Panc1 (cell line): ENCODE measurements at regions not wholly inside any gene's neighbourhood (a gene's known extent, or its start where the extent isn't known, plus 50 kb on each side); places are given as distances from the start of the nearest gene placed in this dataset.

ENCODE experiments used
- ATAC-seq: fragments of 200-7000 bp; cut with Tn5 transposase; 2 replicates; pipeline ENCODE4 v1.9.1; 2020; ENCODE audit warnings: mild to moderate bottlenecking, moderate library complexity
- BruUV-seq: library from RNA; stranded (reverse); fragments of 400-500 nt; replicated peaks from 2 replicates; lab custom pipeline; 2021; lab: Mats Ljungman, UMichigan
- CTCF ChIA-PET: fragments of 300-600 bp; sonication (Branson Sonifier 250); formaldehyde crosslinking; loops from one replicate; lab custom pipeline; 2022; ENCODE audit warnings: antibody characterized with exemption; lab: Charles Lee
- POLR2A ChIA-PET: fragments of 300-600 bp; sonication (Branson Sonifier 250); formaldehyde crosslinking; loops from one replicate; lab custom pipeline; 2022; ENCODE audit warnings: antibody characterized with exemption; lab: Charles Lee
- DNase-seq: peaks from one replicate; pipeline ENCODE4 v3.0.0-alpha.2; 2010; ENCODE audit warnings: low read depth, low spot score
- H3K27ac ChIP-seq: 2 replicates; pipeline ENCODE4 v1.5.1; 2011; ENCODE audit warnings: mild to moderate bottlenecking, low read length, inconsistent platforms
- H3K27me3 ChIP-seq: fragments of 200-500 bp; sonication (Bioruptor generic); 2 replicates; pipeline ENCODE4 v1.6.0; 2014; ENCODE audit warnings: low read length, inconsistent platforms; ENCODE audit not compliant: control insufficient read depth, insufficient read depth
- H3K36me3 ChIP-seq: fragments of 200-500 bp; sonication (Bioruptor generic); 2 replicates; pipeline ENCODE4 v1.5.1; 2014; ENCODE audit warnings: inconsistent platforms, mild to moderate bottlenecking, low read length, moderate library complexity; ENCODE audit not compliant: control insufficient read depth, insufficient read depth
- H3K4me1 ChIP-seq: 2 replicates; pipeline ENCODE4 v1.5.1; 2011; ENCODE audit warnings: inconsistent platforms, mild to moderate bottlenecking, low read length, moderate library complexity; ENCODE audit not compliant: control insufficient read depth, insufficient read depth
- H3K4me3 ChIP-seq, 2 experiments: 2 replicates each; pipeline ENCODE4 v1.5.1; 2011 to 2012; ENCODE audit warnings: low read depth in 2 of 2, low read length in 2 of 2, mild to moderate bottlenecking in 2 of 2, inconsistent platforms in 1 of 2, moderate library complexity in 1 of 2
- H3K9me3 ChIP-seq: fragments of 200-500 bp; sonication (Bioruptor generic); 2 replicates; pipeline ENCODE4 v1.5.1; 2014; ENCODE audit warnings: low read depth, mild to moderate bottlenecking, inconsistent platforms, low read length, moderate library complexity; ENCODE audit not compliant: control insufficient read depth, insufficient read depth
- POLR2AphosphoS5 ChIP-seq: IDR thresholded peaks from 2 replicates; pipeline ENCODE4 v1.6.1; 2012; ENCODE audit warnings: mild to moderate bottlenecking, low read depth, low read length, moderate library complexity
- SIN3A ChIP-seq: IDR thresholded peaks from 2 replicates; pipeline ENCODE4 v1.6.1; 2012; ENCODE audit warnings: low read depth, mild to moderate bottlenecking, low read length, moderate library complexity, borderline replicate concordance; ENCODE audit not compliant: insufficient read depth
- TCF7L2 ChIP-seq: IDR thresholded peaks from 2 replicates; pipeline ENCODE4 v1.6.1; 2011; ENCODE audit warnings: mild to moderate bottlenecking, low read depth, low read length, inconsistent platforms
- in situ Hi-C: cut with HindIII; loops from 2 replicates; pipeline ENCODE4 v1.10.0; 2016; ENCODE audit warnings: low sequenced_read_pairs, low pct_unique_long_range_greater_than_20kb
- intact Hi-C: fragments of 100-400 bp; cut with micrococcal nuclease; formaldehyde crosslinking; loops from one replicate; pipeline ENCODE4 v1.10.0; 2022; ENCODE audit not compliant: unreplicated experiment
- TF ChIP-seq, protein P1 (sequence below): fragments of 450-650 bp; IDR thresholded peaks from 2 replicates; pipeline ENCODE4 v1.5.1; 2017; ENCODE audit warnings: mild to moderate bottlenecking
- TF ChIP-seq, protein P2 (sequence below), 2 experiments: IDR thresholded peaks; 2 replicates each; pipeline ENCODE4 v1.6.1; 2011 to 2012; ENCODE audit warnings: low read depth in 2 of 2, control low read depth in 1 of 2, low read length in 1 of 2, mild to moderate bottlenecking in 1 of 2, moderate library complexity in 1 of 2; ENCODE audit not compliant: insufficient read depth in 1 of 2

DNA sequence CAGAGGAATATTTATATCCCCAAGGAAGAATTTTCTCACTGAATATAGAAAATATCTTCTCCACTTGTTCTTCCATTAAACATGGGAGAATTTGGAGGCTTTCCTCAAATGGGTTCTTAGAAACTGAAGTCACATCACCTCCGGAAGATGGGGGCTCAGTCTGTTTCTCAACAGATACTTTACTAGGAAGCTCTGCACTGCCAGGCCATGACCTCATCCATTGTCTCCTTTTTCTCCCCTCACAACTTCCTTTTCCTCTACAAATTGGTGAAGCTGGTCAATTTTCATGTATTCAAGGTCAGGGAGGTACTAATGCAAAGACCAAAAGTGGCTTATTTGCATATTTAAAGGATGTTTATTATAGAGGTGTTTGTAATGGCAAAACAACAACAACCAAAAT is 173.1 kb downstream of the RNF152 start:
- no peaks in the 10 kb centered on the region for H3K9me3 ChIP-seq
- CTCF ChIA-PET: no interaction called here
- TF ChIP-seq POLR2AphosphoS5: no peak
- TF ChIP-seq TCF7L2: no peak
- TF ChIP-seq, protein P1, sequence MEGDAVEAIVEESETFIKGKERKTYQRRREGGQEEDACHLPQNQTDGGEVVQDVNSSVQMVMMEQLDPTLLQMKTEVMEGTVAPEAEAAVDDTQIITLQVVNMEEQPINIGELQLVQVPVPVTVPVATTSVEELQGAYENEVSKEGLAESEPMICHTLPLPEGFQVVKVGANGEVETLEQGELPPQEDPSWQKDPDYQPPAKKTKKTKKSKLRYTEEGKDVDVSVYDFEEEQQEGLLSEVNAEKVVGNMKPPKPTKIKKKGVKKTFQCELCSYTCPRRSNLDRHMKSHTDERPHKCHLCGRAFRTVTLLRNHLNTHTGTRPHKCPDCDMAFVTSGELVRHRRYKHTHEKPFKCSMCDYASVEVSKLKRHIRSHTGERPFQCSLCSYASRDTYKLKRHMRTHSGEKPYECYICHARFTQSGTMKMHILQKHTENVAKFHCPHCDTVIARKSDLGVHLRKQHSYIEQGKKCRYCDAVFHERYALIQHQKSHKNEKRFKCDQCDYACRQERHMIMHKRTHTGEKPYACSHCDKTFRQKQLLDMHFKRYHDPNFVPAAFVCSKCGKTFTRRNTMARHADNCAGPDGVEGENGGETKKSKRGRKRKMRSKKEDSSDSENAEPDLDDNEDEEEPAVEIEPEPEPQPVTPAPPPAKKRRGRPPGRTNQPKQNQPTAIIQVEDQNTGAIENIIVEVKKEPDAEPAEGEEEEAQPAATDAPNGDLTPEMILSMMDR: no peak
- TF ChIP-seq SIN3A: no peak
- TF ChIP-seq, protein P2, sequence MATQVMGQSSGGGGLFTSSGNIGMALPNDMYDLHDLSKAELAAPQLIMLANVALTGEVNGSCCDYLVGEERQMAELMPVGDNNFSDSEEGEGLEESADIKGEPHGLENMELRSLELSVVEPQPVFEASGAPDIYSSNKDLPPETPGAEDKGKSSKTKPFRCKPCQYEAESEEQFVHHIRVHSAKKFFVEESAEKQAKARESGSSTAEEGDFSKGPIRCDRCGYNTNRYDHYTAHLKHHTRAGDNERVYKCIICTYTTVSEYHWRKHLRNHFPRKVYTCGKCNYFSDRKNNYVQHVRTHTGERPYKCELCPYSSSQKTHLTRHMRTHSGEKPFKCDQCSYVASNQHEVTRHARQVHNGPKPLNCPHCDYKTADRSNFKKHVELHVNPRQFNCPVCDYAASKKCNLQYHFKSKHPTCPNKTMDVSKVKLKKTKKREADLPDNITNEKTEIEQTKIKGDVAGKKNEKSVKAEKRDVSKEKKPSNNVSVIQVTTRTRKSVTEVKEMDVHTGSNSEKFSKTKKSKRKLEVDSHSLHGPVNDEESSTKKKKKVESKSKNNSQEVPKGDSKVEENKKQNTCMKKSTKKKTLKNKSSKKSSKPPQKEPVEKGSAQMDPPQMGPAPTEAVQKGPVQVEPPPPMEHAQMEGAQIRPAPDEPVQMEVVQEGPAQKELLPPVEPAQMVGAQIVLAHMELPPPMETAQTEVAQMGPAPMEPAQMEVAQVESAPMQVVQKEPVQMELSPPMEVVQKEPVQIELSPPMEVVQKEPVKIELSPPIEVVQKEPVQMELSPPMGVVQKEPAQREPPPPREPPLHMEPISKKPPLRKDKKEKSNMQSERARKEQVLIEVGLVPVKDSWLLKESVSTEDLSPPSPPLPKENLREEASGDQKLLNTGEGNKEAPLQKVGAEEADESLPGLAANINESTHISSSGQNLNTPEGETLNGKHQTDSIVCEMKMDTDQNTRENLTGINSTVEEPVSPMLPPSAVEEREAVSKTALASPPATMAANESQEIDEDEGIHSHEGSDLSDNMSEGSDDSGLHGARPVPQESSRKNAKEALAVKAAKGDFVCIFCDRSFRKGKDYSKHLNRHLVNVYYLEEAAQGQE (IDR thresholded peaks at IDR 0.05; ENCODE audit: insufficient read depth in 1 of 2, low read depth in 2 of 2, low read length in 1 of 2): no peak

DNA sequence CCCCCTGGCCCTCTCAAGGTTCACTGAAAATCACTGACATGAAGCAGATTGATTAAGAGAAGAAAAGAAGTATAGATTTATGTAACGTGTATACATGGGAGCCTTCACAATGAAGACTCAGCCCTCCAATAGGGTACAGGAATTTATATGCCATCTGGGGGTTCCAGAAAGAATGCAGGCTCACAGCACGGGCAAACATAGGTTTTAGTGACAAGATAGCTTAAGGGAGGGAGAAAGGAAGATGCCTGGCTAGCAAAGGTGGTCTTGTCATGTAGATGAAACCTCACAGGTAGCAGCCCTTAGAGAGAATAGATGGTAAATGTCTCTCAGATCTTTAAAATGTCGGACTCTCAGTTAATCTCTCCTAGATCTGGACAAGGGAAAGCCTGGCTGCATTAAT is 173.9 kb downstream of the RNF152 start:
- in situ Hi-C loops: no loop called here
- Histone ChIP-seq H3K27me3 (no peaks in the 10 kb centered on the region), H3K27ac (no peak overlapping the region), H3K9me3 (no peaks in the 10 kb centered on the region), H3K4me1 (no peaks in the 10 kb centered on the region), H3K36me3 (no peaks in the 10 kb centered on the region), H3K4me3 (no peak overlapping the region)
- TF ChIP-seq SIN3A (no peak), POLR2AphosphoS5 (no peak), TCF7L2 (no peak)
- TF ChIP-seq, protein P1: no peak
- TF ChIP-seq, protein P2 (IDR thresholded peaks at IDR 0.05; ENCODE audit: insufficient read depth in 1 of 2, low read depth in 2 of 2, low read length in 1 of 2): no peak
- ATAC-seq (no peak), DNase-seq (no peak)
- ChIA-PET POLR2A (no interaction called here), CTCF (no interaction called here)
- intact Hi-C loops: no loop called here
- no TSS peak for BruUV-seq

More for the DNA sequence above, 173.1 kb downstream of the RNF152 start:
- no TSS peak for BruUV-seq
- POLR2A ChIA-PET: no interaction called here
- Histone ChIP-seq H3K4me1 (no peaks in the 10 kb centered on the region), H3K4me3 (no peak overlapping the region), H3K27ac (no peak overlapping the region), H3K27me3 (no peaks in the 10 kb centered on the region), H3K36me3 (no peaks in the 10 kb centered on the region)
- intact Hi-C loops (no loop called here), in situ Hi-C loops (no loop called here)
- ATAC-seq (no peak), DNase-seq (no peak)
